IPS-20b (cell line): ENCODE measurements at regions not wholly inside any gene's neighbourhood (a gene's known extent, or its start where the extent isn't known, plus 50 kb on each side); places are given as distances from the start of the nearest gene placed in this dataset.

ENCODE experiments used
- H3K27ac ChIP-seq: one replicate; pipeline ENCODE4 v1.5.1; 2013; ENCODE audit warnings: low read length
- H3K27me3 ChIP-seq: 2 replicates; pipeline ENCODE4 v1.6.1; 2013; ENCODE audit warnings: mild to moderate bottlenecking, low read length, inconsistent platforms; ENCODE audit not compliant: insufficient read depth
- H3K36me3 ChIP-seq: 2 replicates; pipeline ENCODE4 v1.6.1; 2013; ENCODE audit warnings: low read depth, mild to moderate bottlenecking, inconsistent platforms, low read length, moderate library complexity; ENCODE audit not compliant: insufficient read depth
- H3K4me1 ChIP-seq: 2 replicates; pipeline ENCODE4 v1.6.1; 2013; ENCODE audit warnings: mild to moderate bottlenecking, control low read depth, inconsistent platforms, low read length, moderate library complexity; ENCODE audit not compliant: insufficient read depth
- H3K4me3 ChIP-seq: 2 replicates; pipeline ENCODE4 v1.5.1; 2013; ENCODE audit warnings: mild to moderate bottlenecking, low read length, inconsistent platforms
- H3K9ac ChIP-seq: 2 replicates; pipeline ENCODE4 v1.6.1; 2013; ENCODE audit warnings: low read depth, mild to moderate bottlenecking, inconsistent platforms, low read length, moderate library complexity
- H3K9me3 ChIP-seq: 2 replicates; pipeline ENCODE4 v1.6.1; 2013; ENCODE audit warnings: mild to moderate bottlenecking, low read depth, low read length, inconsistent platforms; ENCODE audit not compliant: insufficient read depth

DNA sequence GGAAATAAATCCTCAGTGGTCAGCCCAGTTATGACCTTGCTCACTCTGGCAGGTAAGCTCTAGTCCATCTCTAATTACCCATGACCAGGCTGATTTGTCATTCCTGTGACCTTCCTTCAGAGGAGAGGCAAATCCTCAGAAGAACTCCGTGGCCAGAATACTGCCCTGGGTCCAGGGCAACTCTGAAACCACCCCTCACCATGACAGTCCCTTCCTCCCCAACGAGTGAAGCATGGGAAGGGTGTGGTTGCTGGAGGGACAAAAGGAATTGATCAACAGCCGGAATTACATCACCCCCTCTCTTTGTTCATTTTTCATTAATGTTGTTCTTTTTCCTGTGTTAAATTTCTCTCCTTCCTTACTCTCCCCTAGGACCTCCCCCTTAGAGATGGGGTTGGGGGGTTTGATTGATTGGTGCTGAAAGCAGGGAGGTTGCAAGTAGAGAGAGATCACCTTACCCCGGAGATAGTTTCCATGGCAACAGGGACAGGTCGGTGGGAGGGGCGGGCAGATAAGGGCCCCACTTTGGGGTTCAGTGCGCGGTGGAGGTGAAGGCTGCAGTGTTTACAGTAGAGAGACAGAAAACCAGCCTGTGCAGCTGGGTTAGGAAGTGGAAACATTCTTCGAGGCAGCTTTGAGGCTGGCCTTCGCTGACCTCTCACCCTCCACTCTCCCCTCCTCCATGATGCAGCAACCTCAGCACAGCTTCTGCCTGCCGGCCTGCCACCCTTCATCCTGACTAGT, 647.4 kb downstream of the BCOR start:
- Histone ChIP-seq H3K27me3 (no peaks in the 10 kb centered on the region), H3K9me3 (no peaks in the 10 kb centered on the region), H3K4me3 (no peak overlapping the region), H3K27ac (no peak overlapping the region), H3K36me3 (no peaks in the 10 kb centered on the region), H3K9ac (no peak overlapping the region), H3K4me1 (no peaks in the 10 kb centered on the region; the same call in 1 of the 2 replicates)

DNA sequence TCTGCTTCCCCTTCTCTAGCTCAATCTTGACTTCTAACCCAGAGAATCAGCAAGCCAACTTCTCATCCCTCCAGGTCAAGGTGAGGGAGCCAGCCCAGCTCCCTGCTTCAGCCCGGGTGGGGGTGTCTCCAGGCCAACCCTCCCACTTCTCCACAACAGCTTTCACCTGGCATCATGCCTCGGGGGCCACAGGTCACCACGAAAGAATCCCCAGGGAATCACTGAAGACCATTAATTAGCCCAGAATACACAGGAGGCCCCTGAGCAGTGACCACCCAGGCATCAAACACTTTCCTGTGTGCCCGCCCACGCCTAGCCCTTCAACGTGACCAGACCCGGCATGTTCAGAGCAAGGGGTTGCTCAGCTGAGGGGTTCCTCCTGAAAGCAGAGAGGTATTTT, 646.7 kb downstream of the BCOR start:
- Histone ChIP-seq H3K4me1 (no peaks in the 10 kb centered on the region; the same call in 1 of the 2 replicates), H3K4me3 (no peak overlapping the region), H3K9me3 (no peaks in the 10 kb centered on the region), H3K9ac (no peak overlapping the region), H3K27ac (no peak overlapping the region), H3K36me3 (no peaks in the 10 kb centered on the region), H3K27me3 (no peaks in the 10 kb centered on the region)

DNA sequence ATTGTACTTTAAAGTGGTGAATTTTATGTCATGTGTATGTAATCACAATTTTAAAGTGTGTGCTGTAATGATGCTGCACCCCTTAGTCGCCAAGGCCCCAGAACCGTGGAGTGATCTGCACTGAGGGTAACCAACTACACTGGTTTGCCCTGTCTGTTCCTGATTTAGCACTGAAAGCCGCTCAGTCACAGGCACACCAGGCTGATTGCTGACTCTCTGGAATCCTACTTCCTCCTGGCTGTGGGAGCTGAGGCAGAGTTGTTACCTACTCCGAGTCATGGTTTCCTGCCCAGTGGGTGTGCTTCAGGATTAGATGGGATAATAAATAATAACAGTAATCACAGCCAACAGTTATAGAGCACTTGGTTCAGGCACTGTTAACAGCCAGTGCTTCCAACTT, 645.4 kb downstream of the BCOR start:
- Histone ChIP-seq H3K4me3 (no peak overlapping the region), H3K27me3 (no peaks in the 10 kb centered on the region), H3K9me3 (no peaks in the 10 kb centered on the region), H3K27ac (no peak overlapping the region), H3K36me3 (no peaks in the 10 kb centered on the region), H3K4me1 (no peaks in the 10 kb centered on the region; the same call in 1 of the 2 replicates), H3K9ac (no peak overlapping the region)

DNA sequence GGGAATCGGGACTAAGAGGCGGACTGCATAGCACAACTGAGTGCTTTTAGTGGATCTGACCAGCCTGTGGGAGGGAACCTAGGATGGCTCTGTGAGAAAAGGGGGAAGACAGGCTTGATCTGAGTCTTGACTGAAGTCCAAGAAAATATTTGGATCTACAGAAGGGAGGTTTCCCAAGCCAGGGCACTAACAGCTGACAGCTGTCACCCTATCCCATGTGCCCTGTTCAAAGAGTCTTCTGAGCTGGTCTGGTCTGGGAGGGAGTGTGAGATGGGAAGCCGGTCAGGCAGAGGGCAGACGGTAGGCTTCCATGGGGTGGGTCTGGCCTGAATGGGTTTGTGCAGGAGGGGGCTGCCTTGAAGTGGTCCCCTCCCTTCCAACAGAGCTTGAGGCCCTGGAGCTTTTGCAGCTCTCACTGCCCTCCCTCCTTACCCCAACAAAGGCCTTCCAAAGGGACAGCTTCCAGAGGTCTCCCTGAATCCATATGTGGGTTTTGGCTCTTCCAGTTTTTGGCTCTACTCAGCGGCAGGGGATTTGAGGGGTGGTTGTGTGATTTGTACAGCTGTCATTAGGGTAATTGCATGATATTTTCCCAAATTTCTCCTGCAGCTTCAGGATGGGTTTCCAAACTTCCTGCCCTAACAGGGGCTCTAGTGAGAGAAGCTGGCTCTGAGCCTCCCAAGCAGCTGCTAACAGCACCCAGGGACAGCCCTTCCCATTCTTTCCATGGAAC, 643.7 kb downstream of the BCOR start:
- H3K4me3 ChIP-seq, result no peak overlapping the region
- no peaks in the 10 kb centered on the region for H3K36me3 ChIP-seq
- H3K9ac ChIP-seq, result no peak overlapping the region
- no peaks in the 10 kb centered on the region for H3K27me3 ChIP-seq
- no peak overlapping the region for H3K27ac ChIP-seq
- H3K9me3 ChIP-seq, result no peaks in the 10 kb centered on the region
- no peaks in the 10 kb centered on the region; the same call in 1 of the 2 replicates for H3K4me1 ChIP-seq

DNA sequence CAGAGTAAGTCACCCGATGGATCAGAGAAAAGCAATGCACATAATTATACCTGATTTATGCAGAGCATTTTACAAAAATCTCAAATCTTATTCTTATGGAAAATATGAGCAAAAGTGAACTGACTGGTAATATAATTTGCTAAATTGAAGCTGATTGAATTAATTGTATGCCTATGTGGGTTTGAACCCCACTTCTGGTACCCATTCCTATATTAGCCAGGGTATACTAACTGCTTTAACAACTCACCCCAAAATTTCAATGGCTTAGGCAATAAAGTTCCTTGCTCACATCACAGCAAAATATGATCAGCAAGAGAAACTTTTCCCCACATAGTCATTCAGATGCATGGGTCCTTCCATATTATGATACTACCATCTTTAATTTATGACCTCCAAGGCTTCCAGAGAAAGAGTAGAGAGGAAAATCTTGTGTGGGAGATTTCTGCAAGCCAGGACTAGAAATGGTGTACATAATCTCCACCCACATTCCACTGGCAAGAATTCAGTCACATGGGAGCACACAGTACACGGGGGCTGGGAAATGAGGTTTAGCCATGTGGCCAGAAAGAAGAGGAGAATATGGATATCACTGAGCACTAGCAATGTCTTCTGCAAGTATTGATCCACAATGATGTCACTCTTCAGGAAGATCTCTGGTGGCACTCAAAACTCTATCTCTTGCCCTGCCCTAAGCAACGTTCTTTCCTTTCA, 640.7 kb downstream of the BCOR start:
- H3K9ac ChIP-seq, result no peak overlapping the region
- no peaks in the 10 kb centered on the region for H3K9me3 ChIP-seq
- H3K36me3 ChIP-seq, result no peaks in the 10 kb centered on the region
- no peak overlapping the region for H3K27ac ChIP-seq
- no peaks in the 10 kb centered on the region; the same call in 1 of the 2 replicates for H3K4me1 ChIP-seq
- no peak overlapping the region for H3K4me3 ChIP-seq
- no peaks in the 10 kb centered on the region for H3K27me3 ChIP-seq

DNA sequence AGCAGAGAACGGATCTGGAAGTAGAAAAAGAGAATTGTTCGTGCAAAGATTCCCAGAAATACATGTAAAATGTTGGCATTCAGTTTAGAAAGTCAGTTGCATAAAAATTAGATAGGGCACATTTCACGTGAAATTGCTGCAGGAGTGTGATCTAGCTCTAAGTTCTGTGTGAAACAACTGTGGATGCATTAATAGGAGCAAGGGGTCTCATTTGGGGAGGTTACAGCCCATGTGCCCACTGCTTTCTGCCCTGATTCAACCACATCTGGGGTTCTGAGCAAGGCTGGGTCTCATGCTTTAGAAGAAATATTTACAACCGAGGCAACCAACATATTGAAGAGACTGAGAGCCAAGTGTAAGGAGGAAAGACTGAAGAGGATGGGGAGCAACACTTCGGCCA, 639.0 kb downstream of the BCOR start:
- H3K27me3 ChIP-seq, result no peaks in the 10 kb centered on the region
- no peaks in the 10 kb centered on the region for H3K4me1 ChIP-seq
- no peak overlapping the region for H3K4me3 ChIP-seq
- no peaks in the 10 kb centered on the region for H3K36me3 ChIP-seq
- no peak overlapping the region for H3K9ac ChIP-seq
- no peaks in the 10 kb centered on the region for H3K9me3 ChIP-seq
- no peak overlapping the region for H3K27ac ChIP-seq

DNA sequence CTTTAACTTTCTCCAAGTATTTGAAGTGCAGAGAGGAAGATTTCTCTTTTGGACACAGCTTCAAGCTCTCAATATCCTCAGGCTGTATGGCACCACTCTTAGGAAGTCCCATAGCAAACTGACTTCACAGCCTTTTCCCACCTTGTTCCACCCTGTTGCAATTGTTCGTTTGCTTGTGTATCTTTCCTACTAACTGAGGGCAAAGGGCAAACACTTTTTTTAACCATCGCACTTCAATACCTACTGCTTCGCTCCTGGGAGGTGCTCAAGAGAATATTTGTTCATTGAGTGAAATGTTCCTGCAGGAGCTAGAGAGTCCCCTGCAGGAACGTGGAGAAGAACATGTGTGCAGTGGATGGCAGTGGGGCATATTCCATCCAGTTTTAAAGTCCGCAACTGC, 638.6 kb downstream of the BCOR start:
- Histone ChIP-seq H3K27ac (no peak overlapping the region), H3K36me3 (no peaks in the 10 kb centered on the region), H3K27me3 (no peaks in the 10 kb centered on the region), H3K9ac (no peak overlapping the region), H3K9me3 (no peaks in the 10 kb centered on the region), H3K4me3 (no peak overlapping the region), H3K4me1 (no peaks in the 10 kb centered on the region)

DNA sequence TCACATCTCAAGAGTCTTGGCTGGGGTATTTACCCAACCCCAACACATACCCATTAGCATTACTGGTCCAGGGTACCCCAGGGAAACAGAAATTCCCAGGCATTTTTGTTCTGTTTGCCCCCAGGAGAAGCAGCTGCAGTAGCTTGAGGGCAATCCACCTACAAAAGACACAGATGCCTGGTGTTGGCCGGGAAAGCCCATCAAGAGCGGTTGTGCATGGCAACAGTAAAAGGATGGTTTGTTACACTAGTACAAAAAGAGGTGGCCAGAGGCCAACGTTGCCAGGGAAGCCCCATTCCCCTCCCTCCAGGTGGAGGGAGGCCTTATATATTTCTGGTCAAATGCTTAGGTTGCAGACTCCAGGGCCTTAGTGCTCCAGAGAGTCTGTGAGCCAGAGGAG, 637.8 kb downstream of the BCOR start:
- H3K27ac ChIP-seq, result no peak overlapping the region
- H3K4me1 ChIP-seq, result no peaks in the 10 kb centered on the region
- no peak overlapping the region for H3K9ac ChIP-seq
- no peaks in the 10 kb centered on the region for H3K9me3 ChIP-seq
- H3K27me3 ChIP-seq, result no peaks in the 10 kb centered on the region
- no peaks in the 10 kb centered on the region for H3K36me3 ChIP-seq
- H3K4me3 ChIP-seq, result no peak overlapping the region

DNA sequence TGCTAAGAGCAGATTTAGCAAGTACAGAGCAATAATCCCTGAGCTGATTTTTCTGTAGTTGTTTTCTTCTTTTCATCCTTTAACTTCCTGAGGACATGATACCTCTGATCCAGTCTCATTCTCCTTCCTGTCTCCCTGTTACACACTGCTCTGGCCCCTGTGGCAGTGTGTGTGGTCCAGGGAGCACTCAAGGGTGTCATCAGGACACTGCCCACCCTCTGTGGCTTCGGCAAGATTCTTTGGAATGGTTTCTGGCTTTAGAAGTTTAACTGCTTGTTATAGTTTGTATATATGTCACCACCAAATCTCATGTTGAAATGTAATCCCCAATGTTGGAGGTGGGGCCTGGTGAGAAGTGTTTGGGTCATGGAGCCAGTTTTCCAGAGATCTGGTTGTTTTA, 637.3 kb downstream of the BCOR start:
- Histone ChIP-seq H3K27ac (no peak overlapping the region), H3K9me3 (no peaks in the 10 kb centered on the region), H3K27me3 (no peaks in the 10 kb centered on the region), H3K9ac (no peak overlapping the region), H3K4me1 (no peaks in the 10 kb centered on the region), H3K4me3 (no peak overlapping the region), H3K36me3 (no peaks in the 10 kb centered on the region)

DNA sequence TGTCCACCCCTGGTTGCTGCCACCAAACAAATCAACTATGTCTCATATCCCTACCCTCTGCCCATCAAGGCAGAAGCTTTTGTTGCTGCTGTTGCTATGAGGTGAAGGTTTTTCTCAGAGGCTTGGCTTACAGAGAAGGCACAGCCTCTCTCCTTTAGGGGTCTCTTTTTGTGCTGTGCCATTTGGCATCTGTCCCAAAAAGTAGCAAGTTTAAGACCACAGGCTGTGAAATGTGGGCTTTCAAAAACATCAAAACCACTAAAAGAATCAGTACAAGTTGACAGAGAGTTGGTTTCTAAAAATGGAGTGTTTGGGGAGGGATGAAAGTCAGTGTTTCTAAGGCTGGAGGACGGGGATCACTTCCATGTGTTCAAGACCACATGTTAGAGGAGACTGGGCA, 634.9 kb downstream of the BCOR start:
- no peak overlapping the region for H3K27ac ChIP-seq
- H3K4me1 ChIP-seq, result no peaks in the 10 kb centered on the region
- no peak overlapping the region for H3K9ac ChIP-seq
- no peaks in the 10 kb centered on the region for H3K27me3 ChIP-seq
- H3K4me3 ChIP-seq, result no peak overlapping the region
- no peaks in the 10 kb centered on the region for H3K9me3 ChIP-seq
- H3K36me3 ChIP-seq, result no peaks in the 10 kb centered on the region

DNA sequence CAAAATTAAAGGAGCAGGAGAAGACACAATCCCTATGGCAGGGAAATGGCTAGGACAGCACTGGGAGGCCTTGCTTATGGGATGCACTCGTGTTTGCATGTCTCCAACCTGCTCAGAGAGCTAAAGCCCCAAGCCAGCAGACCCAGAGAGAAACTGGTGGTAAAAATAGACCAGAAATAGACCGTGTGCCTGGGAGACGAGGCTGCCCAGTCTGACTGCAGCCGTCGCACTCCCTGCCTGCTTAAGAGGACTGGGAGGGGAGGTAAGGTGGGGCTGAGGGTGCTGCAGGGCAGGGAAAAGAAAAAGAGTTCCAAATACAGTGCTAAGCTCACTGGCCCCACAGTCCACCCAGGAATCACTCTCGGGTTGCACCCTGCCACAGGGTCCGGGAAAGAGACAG, 633.5 kb downstream of the BCOR start:
- Histone ChIP-seq H3K9me3 (no peaks in the 10 kb centered on the region), H3K36me3 (no peaks in the 10 kb centered on the region), H3K4me3 (no peak overlapping the region), H3K9ac (no peak overlapping the region), H3K27ac (no peak overlapping the region), H3K4me1 (no peaks in the 10 kb centered on the region), H3K27me3 (no peaks in the 10 kb centered on the region)

DNA sequence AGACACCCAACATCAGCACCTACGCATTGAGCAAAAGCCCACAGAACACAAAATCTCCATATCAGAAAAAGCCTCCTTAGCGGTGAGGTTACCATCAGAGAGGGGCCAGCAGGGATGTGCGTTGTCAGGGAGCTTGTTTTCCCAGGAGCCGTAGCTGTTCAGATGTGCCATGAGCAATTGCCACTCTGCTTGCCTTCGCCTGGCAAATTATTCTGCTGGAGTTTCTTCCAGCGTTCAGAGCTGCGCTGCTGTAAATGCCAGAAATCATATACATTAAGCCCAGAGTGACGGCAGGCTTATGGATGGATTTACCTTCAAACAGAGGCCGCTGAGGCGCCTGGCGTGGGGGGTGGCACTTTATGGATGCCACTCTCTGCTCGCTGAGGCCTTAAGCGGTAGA, 632.3 kb downstream of the BCOR start:
- H3K27ac ChIP-seq, result no peak overlapping the region
- no peaks in the 10 kb centered on the region for H3K36me3 ChIP-seq
- H3K9me3 ChIP-seq, result no peaks in the 10 kb centered on the region
- H3K9ac ChIP-seq, result no peak overlapping the region
- H3K4me3 ChIP-seq, result no peak overlapping the region
- H3K27me3 ChIP-seq, result no peaks in the 10 kb centered on the region
- no peaks in the 10 kb centered on the region for H3K4me1 ChIP-seq
